Lower lobe of right lung (tissue), 2 donors: ENCODE measurements at regions not wholly inside any gene's neighbourhood (a gene's known extent, or its start where the extent isn't known, plus 50 kb on each side); places are given as distances from the start of the nearest gene placed in this dataset.

Experiments used
- ATAC-seq, 2 donors: fragments of 200-7000 bp; cut with Tn5 transposase; one replicate each; pipeline ENCODE4 v1.9.1; 2020 to 2022; ENCODE audit warnings: mild to moderate bottlenecking in 2 of 2, moderate library complexity in 2 of 2
- DNase-seq: peaks from one replicate; pipeline ENCODE4 v3.0.0-alpha.2; 2020
- H3K27ac ChIP-seq: fragments of 200-600 bp; one replicate; pipeline ENCODE4 v1.8.0; 2022
- H3K27me3 ChIP-seq: fragments of 200-600 bp; one replicate; pipeline ENCODE4 v1.8.0; 2022; ENCODE audit warnings: low read depth
- H3K36me3 ChIP-seq: fragments of 200-600 bp; one replicate; pipeline ENCODE4 v1.8.0; 2022; ENCODE audit warnings: mild to moderate bottlenecking
- H3K4me1 ChIP-seq: fragments of 200-600 bp; one replicate; pipeline ENCODE4 v1.8.0; 2022
- H3K4me3 ChIP-seq: fragments of 200-600 bp; one replicate; pipeline ENCODE4 v1.8.0; 2022; ENCODE audit warnings: mild to moderate bottlenecking
- H3K9me3 ChIP-seq: fragments of 200-600 bp; one replicate; pipeline ENCODE4 v1.8.0; 2022
- CTCF ChIP-seq: fragments of 200-600 bp; IDR thresholded peaks from one replicate; pipeline ENCODE4 v1.8.0; 2022; ENCODE audit warnings: antibody characterized with exemption, mild to moderate bottlenecking
- intact Hi-C: fragments of 100-400 bp; cut with DNase I; formaldehyde crosslinking; loops from one replicate; pipeline ENCODE4 v1.11.0; 2022
- donor health status: DM: no; HTN: yes; CAD: no; lungs with severe emphysema.

DNA sequence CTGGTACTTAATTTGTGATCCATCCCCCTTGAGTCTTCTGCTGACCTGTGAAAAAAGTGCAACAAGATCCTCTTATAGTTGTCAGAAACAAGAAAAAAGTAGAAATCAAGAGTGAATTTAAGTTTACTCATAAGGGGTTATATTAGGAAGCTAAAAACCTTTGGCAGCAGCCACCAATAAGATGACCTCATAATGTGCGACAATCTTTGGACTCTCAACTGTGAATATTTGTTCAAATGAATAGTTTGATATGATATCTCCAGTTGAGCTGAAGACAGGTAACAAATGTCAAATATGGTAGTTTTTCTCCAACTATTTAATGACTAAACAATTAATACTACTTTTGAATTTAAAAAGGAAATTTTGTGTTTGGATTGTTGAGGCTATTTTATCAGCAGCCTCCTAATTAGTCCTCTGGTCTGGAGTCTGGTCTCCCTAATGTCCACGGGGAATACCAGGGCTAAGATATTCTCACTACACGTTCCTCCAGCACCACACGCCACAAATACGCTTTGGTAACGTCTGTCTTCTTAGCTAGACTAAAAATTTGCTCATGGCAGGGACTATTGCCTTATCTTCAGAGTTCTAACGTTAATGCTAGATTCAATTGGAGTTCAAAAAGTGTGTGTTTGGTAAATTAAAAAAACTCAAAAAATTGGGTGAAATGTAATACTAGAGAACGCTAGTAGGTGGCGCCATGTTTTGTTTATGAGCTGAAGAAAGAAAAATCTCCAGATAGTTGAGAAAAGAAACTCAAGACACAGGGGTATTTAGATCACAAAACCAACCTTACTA, 51.0 kb upstream of the PDX1 start:
- no peak overlapping the region for H3K27ac ChIP-seq
- H3K9me3 ChIP-seq = no peaks in the 10 kb centered on the region
- no peaks in the 10 kb centered on the region for H3K4me1 ChIP-seq
- no peak for DNase-seq
- no peak overlapping the region for H3K4me3 ChIP-seq
- H3K36me3 ChIP-seq = no peaks in the 10 kb centered on the region
- peaks cover 25% of the 10 kb centered on the region for H3K27me3 ChIP-seq
- ATAC-seq = no peak
- intact Hi-C loops = no loop called here
- TF ChIP-seq CTCF = peak; percentile 36

- no peak for TF ChIP-seq CTCF
- Histone ChIP-seq H3K27me3 (peaks cover 25% of the 10 kb centered on the region), H3K36me3 (no peaks in the 10 kb centered on the region), H3K27ac (no peak overlapping the region), H3K9me3 (no peaks in the 10 kb centered on the region), H3K4me1 (no peaks in the 10 kb centered on the region), H3K4me3 (no peak overlapping the region)
- no peak for DNase-seq
- intact Hi-C loops = no loop called here
- ATAC-seq = no peak
These were observed 50.2 kb upstream of the PDX1 start for GRCh38 chr13:27869436-27870095.
